Endothelial cell of umbilical vein (primary cell): ENCODE measurements at regions not wholly inside any gene's neighbourhood (a gene's known extent, or its start where the extent isn't known, plus 50 kb on each side); places are given as distances from the start of the nearest gene placed in this dataset.
"Not testable (repeated sequence)": the region's sequence is repeated elsewhere in the genome, so short reads cannot be mapped to it uniquely, and the experiment has no call there.

Source experiments
- BruUV-seq: library from RNA; stranded (reverse); fragments of 400-500 nt; replicated peaks from 2 replicates; lab custom pipeline; 2021; lab: Mats Ljungman, UMichigan
- CTCF ChIA-PET: fragments of 300-600, 350-600 bp; sonication (Branson Sonifier 250); formaldehyde crosslinking; loops from one replicate; lab custom pipeline; 2021; ENCODE audit warnings: antibody characterized with exemption, inconsistent platforms; lab: Charles Lee
- POLR2A ChIA-PET: fragments of 300-600, 350-600 bp; sonication (Branson Sonifier 250); formaldehyde crosslinking; loops from one replicate; lab custom pipeline; 2021; ENCODE audit warnings: antibody characterized with exemption, inconsistent platforms; lab: Charles Lee
- DNase-seq: peaks from one replicate; pipeline ENCODE4 v3.0.0-alpha.2; 2011; ENCODE audit warnings: low read depth, low spot score
- FAIRE-seq: peaks from 2 replicates; lab custom pipeline; 2011; peaks lifted over from hg19 to GRCh38; lab: Jason Lieb, UNC
- H2AFZ ChIP-seq: 2 replicates; pipeline ENCODE4 v1.6.0; 2012; ENCODE audit warnings: low read depth, low read length, control low read depth, inconsistent platforms
- H3K27ac ChIP-seq: 2 replicates; pipeline ENCODE4 v1.5.1; 2011; ENCODE audit warnings: low read depth, mild to moderate bottlenecking, control low read depth, low read length, moderate library complexity; ENCODE audit not compliant: insufficient read depth
- H3K27me3 ChIP-seq, 2 experiments: 2 replicates each; pipeline versions ENCODE4 v1.6.0 to v1.6.1; 2011; ENCODE audit warnings: low read length in 2 of 2, mixed read lengths in 1 of 2; ENCODE audit not compliant: control insufficient read depth in 2 of 2, insufficient read depth in 2 of 2
- H3K36me3 ChIP-seq, 2 experiments: 2 replicates in 1 of 2; 3 replicates in 1 of 2; pipeline ENCODE4 v1.5.1; 2011; ENCODE audit warnings: low read length in 2 of 2, mild to moderate bottlenecking in 1 of 2, moderate library complexity in 1 of 2; ENCODE audit not compliant: control insufficient read depth in 2 of 2, insufficient read depth in 2 of 2; ENCODE audit errors: extremely low read depth in 1 of 2
- H3K4me1 ChIP-seq: 3 replicates; pipeline ENCODE4 v1.5.1; 2011; ENCODE audit warnings: mild to moderate bottlenecking, low read length; ENCODE audit not compliant: control insufficient read depth, insufficient read depth; ENCODE audit errors: extremely low read depth
- H3K4me2 ChIP-seq: 2 replicates; pipeline ENCODE4 v1.6.1; 2011; ENCODE audit warnings: low read length, control low read depth, mixed read lengths; ENCODE audit not compliant: insufficient read depth
- H3K4me3 ChIP-seq, 3 experiments: fragments of 200-600 bp in 1 of 3; sonication (generic), shearing (Covaris generic) in 1 of 3; replicated peaks in 1 of 3; 2 replicates each; pipeline ENCODE4 v1.5.1; 2011 to 2016; ENCODE audit warnings: control low read depth in 3 of 3, low read length in 3 of 3, mild to moderate bottlenecking in 2 of 3, inconsistent platforms in 1 of 3, low read depth in 1 of 3, moderate library complexity in 1 of 3; ENCODE audit not compliant: insufficient read depth in 1 of 3
- H3K79me2 ChIP-seq: 2 replicates; pipeline ENCODE4 v1.6.0; 2012; ENCODE audit warnings: low read length, inconsistent platforms; ENCODE audit not compliant: control insufficient read depth, insufficient read depth
- H3K9ac ChIP-seq: replicated peaks from 2 replicates; pipeline ENCODE3; 2011; ENCODE audit warnings: low read length, control low read depth; ENCODE audit not compliant: insufficient read depth; ENCODE audit errors: extremely low read depth
- H3K9me1 ChIP-seq: replicated peaks from 3 replicates; pipeline ENCODE4 v1.6.0; 2011; ENCODE audit warnings: mild to moderate bottlenecking, low read length; ENCODE audit not compliant: control insufficient read depth, insufficient read depth; ENCODE audit errors: extremely low read depth
- H3K9me3 ChIP-seq: replicated peaks from 2 replicates; pipeline ENCODE4 v1.5.1; 2012; ENCODE audit warnings: low read length, inconsistent platforms; ENCODE audit not compliant: control insufficient read depth, insufficient read depth
- H4K20me1 ChIP-seq: replicated peaks from 2 replicates; pipeline ENCODE3; 2011; ENCODE audit warnings: mild to moderate bottlenecking, low read length; ENCODE audit not compliant: control insufficient read depth, insufficient read depth; ENCODE audit errors: extremely low read depth
- GATA2 ChIP-seq: IDR thresholded peaks from 2 replicates; pipeline ENCODE4 v1.7.0; 2011; ENCODE audit warnings: low read depth, mild to moderate bottlenecking, moderate library complexity, mixed read lengths, low read length; ENCODE audit not compliant: insufficient read length, insufficient read depth
- JUN ChIP-seq: IDR thresholded peaks from 2 replicates; pipeline ENCODE4 v1.6.1; 2011; ENCODE audit warnings: borderline replicate concordance, low read depth; ENCODE audit not compliant: insufficient read length, insufficient read depth
- MAX ChIP-seq: IDR thresholded peaks from 2 replicates; pipeline ENCODE4 v1.6.1; 2011; ENCODE audit not compliant: insufficient read depth, insufficient read length
- POLR2AphosphoS5 ChIP-seq: IDR thresholded peaks from 2 replicates; pipeline ENCODE4 v1.6.1; 2012; ENCODE audit warnings: low read depth, mild to moderate bottlenecking, control low read depth, low read length, moderate library complexity; ENCODE audit not compliant: insufficient read depth
- dilution Hi-C: fragments of 300-500 bp; cut with MboI; formaldehyde crosslinking; loops from one replicate; pipeline ENCODE4 v1.15.0; 2019; ENCODE audit warnings: low sequenced_read_pairs; ENCODE audit not compliant: extremely low pct_ligation_motif_present
- intact Hi-C: fragments of 100-400 bp; cut with micrococcal nuclease; formaldehyde crosslinking; loops from one replicate; pipeline ENCODE4 v1.10.0; 2022

DNA sequence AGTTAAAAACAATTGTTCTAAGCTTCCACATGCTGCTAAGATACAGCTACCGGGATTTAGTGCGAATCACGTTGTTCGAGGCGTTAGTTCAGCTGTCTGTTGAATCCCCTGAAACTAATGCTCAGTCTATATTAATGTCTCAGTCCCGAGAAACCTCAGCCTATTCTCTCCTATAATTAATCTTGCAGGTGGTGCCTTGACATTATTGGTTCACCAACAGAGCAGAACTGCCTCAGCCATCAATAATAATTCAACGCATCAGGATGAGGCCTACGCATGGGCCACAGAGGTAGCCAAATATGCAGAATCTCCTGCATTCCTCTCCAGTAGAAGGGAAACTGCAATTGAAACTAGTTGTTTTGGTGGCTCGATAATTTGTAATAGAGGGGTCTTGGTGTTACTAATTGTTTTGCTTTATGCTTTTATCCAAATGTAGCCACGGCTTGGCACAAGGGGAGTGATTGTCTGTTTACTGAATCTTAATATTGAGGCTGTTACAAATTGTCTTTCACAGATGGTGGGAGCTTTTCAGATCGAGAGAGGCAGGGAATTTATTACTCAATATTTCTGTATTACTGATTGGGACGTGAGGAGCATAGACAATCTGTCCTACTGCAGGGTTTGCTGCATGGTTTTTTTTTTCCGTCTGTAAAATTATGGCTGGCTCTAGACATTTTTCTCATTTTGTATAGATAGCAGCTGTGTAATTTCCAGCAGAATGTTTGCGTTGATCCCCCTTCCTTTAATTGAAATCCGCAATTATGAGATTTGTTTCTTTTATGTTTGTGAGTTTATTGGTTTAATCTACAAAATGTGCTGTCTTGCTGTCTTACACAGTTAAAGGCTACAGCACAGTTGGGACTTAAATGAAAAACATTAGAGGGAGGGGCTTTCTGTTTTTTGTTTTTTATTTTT is 1036.5 kb upstream of the NOVA1 start:
- BruUV-seq = no TSS peak
- Histone ChIP-seq H3K4me2 (no peak overlapping the region), H3K4me3 (no peak overlapping the region), H4K20me1 (no peaks in the 10 kb centered on the region), H3K79me2 (no peaks in the 10 kb centered on the region), H3K27ac (no peak overlapping the region), H3K9me1 (no peaks in the 10 kb centered on the region), H2AFZ (no peak overlapping the region), H3K36me3 (no peaks in the 10 kb centered on the region), H3K9ac (no peak overlapping the region), H3K27me3 (no peaks in the 10 kb centered on the region), H3K4me1 (no peaks in the 10 kb centered on the region), H3K9me3 (no peaks in the 10 kb centered on the region)
- FAIRE-seq (no peak), DNase-seq (no peak)
- dilution Hi-C loops = no loop called here
- TF ChIP-seq MAX (no peak), POLR2AphosphoS5 (no peak), GATA2 (no peak), JUN (no peak)
- ChIA-PET POLR2A (no interaction called here), CTCF (no interaction called here)
- intact Hi-C loops = no loop called here

DNA sequence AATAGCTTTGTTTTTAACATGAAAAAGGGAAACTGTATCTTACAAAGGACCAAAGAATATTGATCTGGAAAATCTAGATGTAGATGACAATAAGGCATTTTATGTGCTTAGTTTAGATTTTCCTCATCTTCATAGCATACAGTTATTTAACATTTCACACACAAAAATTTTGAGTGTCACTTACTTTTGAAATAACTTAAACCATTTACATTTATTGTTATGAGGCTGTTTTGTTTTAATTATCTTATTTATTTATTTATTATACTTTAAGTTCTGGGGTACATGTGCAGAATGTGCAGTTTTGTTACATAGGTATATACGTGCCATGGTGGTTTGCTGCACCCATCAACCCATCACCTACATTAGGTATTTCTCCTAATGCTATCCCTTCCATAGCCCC is 1042.9 kb upstream of the NOVA1 start:
- H3K27me3 ChIP-seq, FAIRE-seq, intact Hi-C loops, H3K4me3 ChIP-seq, POLR2A ChIA-PET, H2AFZ ChIP-seq, H4K20me1 ChIP-seq, CTCF ChIA-PET, H3K4me2 ChIP-seq, H3K4me1 ChIP-seq, H3K27ac ChIP-seq, H3K9me3 ChIP-seq, H3K9ac ChIP-seq, H3K79me2 ChIP-seq, H3K9me1 ChIP-seq, DNase-seq, BruUV-seq, H3K36me3 ChIP-seq, dilution Hi-C loops: not testable (repeated sequence)
